GM18951 (cell line): ENCODE measurements at regions not wholly inside any gene's neighbourhood (a gene's known extent, or its start where the extent isn't known, plus 50 kb on each side); places are given as distances from the start of the nearest gene placed in this dataset.

ENCODE experiments used
- POLR2A ChIP-seq: IDR thresholded peaks from 4 replicates; pipeline ENCODE4 v1.6.1; 2011; ENCODE audit warnings: mild to moderate bottlenecking; ENCODE audit not compliant: insufficient read length, insufficient read depth; ENCODE audit errors: extremely low read depth
- in situ Hi-C: fragments of 300-500 bp; cut with MboI; formaldehyde crosslinking; loops from one replicate; pipeline ENCODE4 v1.12.0; 2022; ENCODE audit warnings: low sequenced_read_pairs, mixed read lengths, inconsistent platforms; ENCODE audit not compliant: unreplicated experiment

GRCh38 chr5:126716861-126717260, 60.1 kb upstream of the LMNB1 start:
- no peak for TF ChIP-seq POLR2A
- in situ Hi-C loops: no loop called here

GRCh38 chr5:126718236-126718868, 58.6 kb upstream of the LMNB1 start:
- no peak for TF ChIP-seq POLR2A
- in situ Hi-C loops: no loop called here

- in situ Hi-C loops: no loop called here
- TF ChIP-seq POLR2A: no peak
Observed at GRCh38 chr5:126720369-126720768, 56.6 kb upstream of the LMNB1 start.

DNA sequence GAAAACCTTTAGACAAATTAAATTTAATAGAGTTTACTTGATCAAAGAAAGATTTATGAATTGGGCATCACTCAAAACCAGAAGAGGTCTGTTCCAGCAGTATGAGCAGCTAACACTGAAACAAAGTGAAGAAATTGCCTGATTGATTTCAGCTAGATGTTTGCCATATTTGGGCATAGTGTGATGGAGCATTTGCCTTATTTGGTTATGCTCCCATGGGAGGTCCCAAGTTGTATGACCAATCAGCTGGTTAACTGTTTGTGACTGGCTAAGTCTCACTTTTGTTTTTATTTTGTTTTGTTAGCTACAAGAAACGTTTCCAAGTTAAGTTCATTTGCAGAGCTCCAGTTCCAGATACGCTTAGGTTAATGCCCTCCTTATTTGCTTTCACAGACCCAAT, 53.3 kb upstream of the LMNB1 start:
- in situ Hi-C loops: no loop called here
- no peak for TF ChIP-seq POLR2A
